ENCODE measurements at regions not wholly inside any gene's neighbourhood (a gene's known extent, or its start where the extent isn't known, plus 50 kb on each side); places are given as distances from the start of the nearest gene placed in this dataset.

- Mint-ChIP-seq H3K4me1 (ENCODE audit: low read depth, unreplicated experiment) (peaks cover 34% of the 10 kb centered on the region), H3K27ac (ENCODE audit: unreplicated experiment) (no peak overlapping the region), H3K9me3 (ENCODE audit: low read depth, unreplicated experiment) (no peaks in the 10 kb centered on the region), H3K27me3 (ENCODE audit: unreplicated experiment) (no peaks in the 10 kb centered on the region), H3K4me3 (ENCODE audit: low read depth, unreplicated experiment) (no peak overlapping the region), H3K36me3 (ENCODE audit: insufficient read depth, unreplicated experiment) (no peaks in the 10 kb centered on the region)
- BruUV-seq (replicated peaks): no TSS peak
- CTCF ChIA-PET: interaction anchor here (0.6 kb wide), 1 partner anchor 87 kb away, joined by 4 read pairs; no protein-coding TSS in a partner anchor
- intact Hi-C loops (cut with micrococcal nuclease; ENCODE audit: unreplicated experiment): no loop called here
- TF ChIP-seq CTCF (IDR thresholded peaks at IDR 0.05; ENCODE audit: unreplicated experiment): no peak
- no peak for DNase-seq
These were observed 163.5 kb downstream of the KTN1 start for GRCh38 chr14:55743551-55743950.

GRCh38 chr14:55744321-55744720 lies 164.3 kb downstream of the KTN1 start:
- no TSS peak for BruUV-seq (replicated peaks)
- CTCF ChIA-PET: no interaction called here
- H3K27ac Mint-ChIP-seq (ENCODE audit: unreplicated experiment): no peak overlapping the region
- intact Hi-C loops (cut with micrococcal nuclease; ENCODE audit: unreplicated experiment): no loop called here
- H3K4me1 Mint-ChIP-seq (ENCODE audit: low read depth, unreplicated experiment): peaks cover 41% of the 10 kb centered on the region
- no peaks in the 10 kb centered on the region for H3K36me3 Mint-ChIP-seq (ENCODE audit: insufficient read depth, unreplicated experiment)
- no peak for DNase-seq
- no peak overlapping the region for H3K4me3 Mint-ChIP-seq (ENCODE audit: low read depth, unreplicated experiment)
- TF ChIP-seq CTCF (IDR thresholded peaks at IDR 0.05; ENCODE audit: unreplicated experiment): no peak
- H3K9me3 Mint-ChIP-seq (ENCODE audit: low read depth, unreplicated experiment): no peaks in the 10 kb centered on the region
- H3K27me3 Mint-ChIP-seq (ENCODE audit: unreplicated experiment): no peaks in the 10 kb centered on the region

- Mint-ChIP-seq H3K27ac (ENCODE audit: unreplicated experiment) (no peak overlapping the region), H3K9me3 (ENCODE audit: low read depth, unreplicated experiment) (no peaks in the 10 kb centered on the region), H3K4me1 (ENCODE audit: low read depth, unreplicated experiment) (peaks cover 47% of the 10 kb centered on the region), H3K36me3 (ENCODE audit: insufficient read depth, unreplicated experiment) (no peaks in the 10 kb centered on the region), H3K4me3 (ENCODE audit: low read depth, unreplicated experiment) (no peak overlapping the region), H3K27me3 (ENCODE audit: unreplicated experiment) (no peaks in the 10 kb centered on the region)
- DNase-seq: no peak
- intact Hi-C loops (cut with micrococcal nuclease; ENCODE audit: unreplicated experiment): no loop called here
- BruUV-seq (replicated peaks): no TSS peak
- CTCF ChIA-PET: no interaction called here
- no peak for TF ChIP-seq CTCF (IDR thresholded peaks at IDR 0.05; ENCODE audit: unreplicated experiment)
These were observed 165.9 kb downstream of the KTN1 start for GRCh38 chr14:55745906-55746305.

GRCh38 chr14:55746558-55746957 lies 166.6 kb downstream of the KTN1 start:
- no peaks in the 10 kb centered on the region for H3K27me3 Mint-ChIP-seq (ENCODE audit: unreplicated experiment)
- no TSS peak for BruUV-seq (replicated peaks)
- H3K9me3 Mint-ChIP-seq (ENCODE audit: low read depth, unreplicated experiment): no peaks in the 10 kb centered on the region
- DNase-seq: no peak
- no peaks in the 10 kb centered on the region for H3K36me3 Mint-ChIP-seq (ENCODE audit: insufficient read depth, unreplicated experiment)
- peaks cover 47% of the 10 kb centered on the region for H3K4me1 Mint-ChIP-seq (ENCODE audit: low read depth, unreplicated experiment)
- TF ChIP-seq CTCF (IDR thresholded peaks at IDR 0.05; ENCODE audit: unreplicated experiment): no peak
- intact Hi-C loops (cut with micrococcal nuclease; ENCODE audit: unreplicated experiment): no loop called here
- H3K27ac Mint-ChIP-seq (ENCODE audit: unreplicated experiment): no peak overlapping the region
- H3K4me3 Mint-ChIP-seq (ENCODE audit: low read depth, unreplicated experiment): no peak overlapping the region
- CTCF ChIA-PET: no interaction called here

GRCh38 chr14:55747186-55747585 lies 167.2 kb downstream of the KTN1 start:
- no TSS peak for BruUV-seq (replicated peaks)
- H3K4me1 Mint-ChIP-seq (ENCODE audit: low read depth, unreplicated experiment): peaks cover 48% of the 10 kb centered on the region
- CTCF ChIA-PET: no interaction called here
- intact Hi-C loops (cut with micrococcal nuclease; ENCODE audit: unreplicated experiment): no loop called here
- no peak for TF ChIP-seq CTCF (IDR thresholded peaks at IDR 0.05; ENCODE audit: unreplicated experiment)
- no peak overlapping the region for H3K4me3 Mint-ChIP-seq (ENCODE audit: low read depth, unreplicated experiment)
- no peaks in the 10 kb centered on the region for H3K36me3 Mint-ChIP-seq (ENCODE audit: insufficient read depth, unreplicated experiment)
- H3K27me3 Mint-ChIP-seq (ENCODE audit: unreplicated experiment): no peaks in the 10 kb centered on the region
- DNase-seq: no peak
- H3K27ac Mint-ChIP-seq (ENCODE audit: unreplicated experiment): no peak overlapping the region
- H3K9me3 Mint-ChIP-seq (ENCODE audit: low read depth, unreplicated experiment): no peaks in the 10 kb centered on the region

Measured in Calu3 (cell line).